Endodermal cell (in vitro differentiated cells): ENCODE measurements at regions not wholly inside any gene's neighbourhood (a gene's known extent, or its start where the extent isn't known, plus 50 kb on each side); places are given as distances from the start of the nearest gene placed in this dataset.

ENCODE experiments used
- DNase-seq: peaks from one replicate; pipeline ENCODE4 v3.0.0-alpha.2; 2017
- H3K27ac ChIP-seq: 2 replicates; pipeline ENCODE4 v1.5.1; 2013; ENCODE audit warnings: mild to moderate bottlenecking, low read depth, low read length, moderate library complexity
- H3K27me3 ChIP-seq: 2 replicates; pipeline ENCODE4 v1.6.1; 2013; ENCODE audit warnings: mild to moderate bottlenecking, low read length, moderate library complexity; ENCODE audit not compliant: insufficient read depth, control insufficient read depth, poor library complexity, severe bottlenecking
- H3K36me3 ChIP-seq: 2 replicates; pipeline ENCODE4 v1.7.0; 2013; ENCODE audit warnings: mild to moderate bottlenecking, low read length, moderate library complexity; ENCODE audit not compliant: control insufficient read depth, insufficient read depth
- H3K4me1 ChIP-seq: one replicate; pipeline ENCODE4 v1.7.0; 2013; ENCODE audit warnings: low read length; ENCODE audit not compliant: control insufficient read depth, insufficient read depth
- H3K4me3 ChIP-seq: 2 replicates; pipeline ENCODE4 v1.5.1; 2013; ENCODE audit warnings: mild to moderate bottlenecking, low read length, moderate library complexity
- H3K9ac ChIP-seq: 2 replicates; pipeline ENCODE4 v1.6.1; 2013; ENCODE audit warnings: mild to moderate bottlenecking, low read length, moderate library complexity; ENCODE audit not compliant: poor library complexity, severe bottlenecking; ENCODE audit errors: extremely low read depth
- H3K9me3 ChIP-seq: 2 replicates; pipeline ENCODE4 v1.6.1; 2013; ENCODE audit warnings: mild to moderate bottlenecking, low read length, moderate library complexity; ENCODE audit not compliant: control insufficient read depth
- H3K27ac Mint-ChIP-seq: 2 replicates; pipeline ENCODE4 v1.8.0; 2020; ENCODE audit warnings: mixed read lengths
- H3K27me3 Mint-ChIP-seq: 2 replicates; pipeline ENCODE4 v1.8.0; 2021; ENCODE audit warnings: mild to moderate bottlenecking, mixed read lengths; ENCODE audit not compliant: insufficient read depth
- H3K36me3 Mint-ChIP-seq: 2 replicates; pipeline ENCODE4 v1.8.0; 2020; ENCODE audit warnings: low read depth, mixed read lengths
- H3K4me1 Mint-ChIP-seq: 2 replicates; pipeline ENCODE4 v1.8.0; 2020; ENCODE audit warnings: mixed read lengths
- H3K4me3 Mint-ChIP-seq: 2 replicates; pipeline ENCODE4 v1.8.0; 2020; ENCODE audit warnings: mild to moderate bottlenecking, moderate library complexity, mixed read lengths
- H3K9me3 Mint-ChIP-seq: 2 replicates; pipeline ENCODE4 v1.8.0; 2020; ENCODE audit warnings: mild to moderate bottlenecking, mixed read lengths
- CTCF ChIP-seq: fragments of 200-600 bp; sonication (generic); conservative IDR thresholded peaks from 2 replicates; pipeline ENCODE4 v1.5.0; 2021; ENCODE audit warnings: antibody characterized with exemption, mild to moderate bottlenecking
- WGBS, 2 experiments: methylation state at CpG; one replicate each; pipeline versions ENCODE4 v1.1.5 to v1.1.7; 2013; ENCODE audit warnings: missing lambda C conversion rate in 2 of 2, mixed read lengths in 1 of 2; ENCODE audit not compliant: insufficient coverage in 1 of 2, insufficient read length in 1 of 2; 5-methylcytosine and 5-hydroxymethylcytosine counted together

DNA sequence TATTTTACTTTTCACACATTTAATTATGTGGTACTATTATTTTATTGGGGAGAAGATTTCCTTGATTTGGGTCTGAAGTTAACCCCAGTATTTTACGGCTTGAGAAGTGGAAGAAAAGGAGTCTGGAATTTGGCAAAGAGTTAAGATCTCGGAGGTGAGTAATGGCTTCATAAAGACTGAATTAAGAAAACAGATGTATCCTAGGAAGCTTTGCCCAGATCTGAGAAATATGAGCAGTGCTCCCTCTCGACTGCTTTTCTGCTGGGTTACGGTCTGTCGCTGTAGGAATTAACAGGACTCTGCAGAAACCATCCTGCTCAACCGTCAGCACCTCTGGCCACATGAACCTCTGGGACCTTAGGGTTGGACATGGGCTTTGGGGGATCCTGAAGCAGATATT, 163.6 kb upstream of the NDN start:
- TF ChIP-seq CTCF: no peak
- peaks cover 50% of the 10 kb centered on the region for H3K9me3 Mint-ChIP-seq
- no peaks in the 10 kb centered on the region for H3K27me3 Mint-ChIP-seq
- Histone ChIP-seq H3K4me1 (no peaks in the 10 kb centered on the region), H3K9me3 (peaks cover 18% of the 10 kb centered on the region), H3K4me3 (no peak overlapping the region), H3K27ac (no peak overlapping the region), H3K9ac (no peak overlapping the region), H3K36me3 (no peaks in the 10 kb centered on the region), H3K27me3 (no peaks in the 10 kb centered on the region)
- no peaks in the 10 kb centered on the region for H3K36me3 Mint-ChIP-seq
- DNase-seq: no peak
- H3K27ac Mint-ChIP-seq: no peak overlapping the region
- H3K4me3 Mint-ChIP-seq: no peak overlapping the region
- WGBS, 2 experiments: 85 to 86% methylated on average over 2 to 6 of the region's 6 CpGs
- no peaks in the 10 kb centered on the region for H3K4me1 Mint-ChIP-seq

DNA sequence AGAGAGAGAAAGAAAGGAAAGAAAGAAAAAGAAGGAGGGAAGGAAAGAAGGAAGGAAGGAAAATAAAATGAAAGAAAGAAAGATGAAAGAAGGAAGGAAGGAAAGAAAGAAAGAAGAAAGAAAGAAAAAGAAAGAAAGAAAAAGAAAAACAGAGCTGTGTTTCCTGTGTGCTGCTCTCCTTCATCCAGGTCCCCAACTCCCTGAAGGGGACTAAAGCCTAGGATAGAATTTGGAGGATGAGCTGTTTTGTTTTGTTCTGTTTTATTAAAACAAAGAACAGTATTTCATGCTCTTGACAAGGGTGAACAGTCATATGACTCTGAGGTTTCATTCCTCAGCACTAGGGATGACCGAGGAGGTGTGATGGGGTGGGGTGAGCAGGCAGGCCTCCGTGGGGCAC, 164.8 kb upstream of the NDN start:
- Mint-ChIP-seq H3K27me3 (no peaks in the 10 kb centered on the region), H3K9me3 (peaks cover 53% of the 10 kb centered on the region), H3K36me3 (no peaks in the 10 kb centered on the region), H3K4me3 (no peak overlapping the region), H3K4me1 (no peaks in the 10 kb centered on the region), H3K27ac (no peak overlapping the region)
- Histone ChIP-seq H3K4me1 (no peaks in the 10 kb centered on the region), H3K36me3 (no peaks in the 10 kb centered on the region), H3K9me3 (peaks cover 22% of the 10 kb centered on the region), H3K27ac (no peak overlapping the region), H3K9ac (no peak overlapping the region), H3K27me3 (no peaks in the 10 kb centered on the region), H3K4me3 (no peak overlapping the region)
- no peak for TF ChIP-seq CTCF
- 57 to 67% methylated on average over 1 to 2 of the region's 2 CpGs for WGBS, 2 experiments
- DNase-seq: no peak

- Histone ChIP-seq H3K4me1 (no peaks in the 10 kb centered on the region), H3K4me3 (no peak overlapping the region), H3K36me3 (no peaks in the 10 kb centered on the region), H3K9ac (no peak overlapping the region), H3K27ac (no peak overlapping the region), H3K27me3 (no peaks in the 10 kb centered on the region), H3K9me3 (peaks cover 21% of the 10 kb centered on the region)
- H3K4me1 Mint-ChIP-seq: no peaks in the 10 kb centered on the region
- no peaks in the 10 kb centered on the region for H3K27me3 Mint-ChIP-seq
- DNase-seq: no peak
- H3K9me3 Mint-ChIP-seq: peaks cover 54% of the 10 kb centered on the region
- TF ChIP-seq CTCF: no peak
- no peak overlapping the region for H3K4me3 Mint-ChIP-seq
- H3K36me3 Mint-ChIP-seq: no peaks in the 10 kb centered on the region
- H3K27ac Mint-ChIP-seq: no peak overlapping the region
- WGBS, 2 experiments: 76 to 100% methylated on average over 1 of the region's 1 CpG
Measured at GRCh38 chr15:23853286-23853685, 166.2 kb upstream of the NDN start.
